ENCODE measurements at regions not wholly inside any gene's neighbourhood (a gene's known extent, or its start where the extent isn't known, plus 50 kb on each side); places are given as distances from the start of the nearest gene placed in this dataset.

DNA sequence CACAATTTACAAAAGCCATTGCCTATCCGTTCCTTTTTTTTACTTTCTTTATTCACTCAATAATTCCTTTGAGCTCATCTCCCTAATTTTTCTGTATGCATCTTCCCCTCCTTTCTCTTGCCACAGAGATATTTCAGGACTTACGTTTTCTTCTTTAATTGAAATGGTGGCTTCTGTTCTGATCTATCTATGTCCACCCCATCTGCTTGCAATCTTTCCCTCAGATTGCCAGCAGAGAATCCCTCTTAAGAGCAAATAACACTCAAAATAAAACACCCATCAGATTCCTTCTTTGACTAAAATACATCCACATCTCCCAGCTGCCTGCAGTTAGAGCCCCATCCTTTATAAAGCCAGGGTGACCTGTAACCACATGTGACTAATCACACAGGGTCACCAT lies 478.6 kb downstream of the EFNB2 start (continued):
- TF ChIP-seq, protein P1, sequence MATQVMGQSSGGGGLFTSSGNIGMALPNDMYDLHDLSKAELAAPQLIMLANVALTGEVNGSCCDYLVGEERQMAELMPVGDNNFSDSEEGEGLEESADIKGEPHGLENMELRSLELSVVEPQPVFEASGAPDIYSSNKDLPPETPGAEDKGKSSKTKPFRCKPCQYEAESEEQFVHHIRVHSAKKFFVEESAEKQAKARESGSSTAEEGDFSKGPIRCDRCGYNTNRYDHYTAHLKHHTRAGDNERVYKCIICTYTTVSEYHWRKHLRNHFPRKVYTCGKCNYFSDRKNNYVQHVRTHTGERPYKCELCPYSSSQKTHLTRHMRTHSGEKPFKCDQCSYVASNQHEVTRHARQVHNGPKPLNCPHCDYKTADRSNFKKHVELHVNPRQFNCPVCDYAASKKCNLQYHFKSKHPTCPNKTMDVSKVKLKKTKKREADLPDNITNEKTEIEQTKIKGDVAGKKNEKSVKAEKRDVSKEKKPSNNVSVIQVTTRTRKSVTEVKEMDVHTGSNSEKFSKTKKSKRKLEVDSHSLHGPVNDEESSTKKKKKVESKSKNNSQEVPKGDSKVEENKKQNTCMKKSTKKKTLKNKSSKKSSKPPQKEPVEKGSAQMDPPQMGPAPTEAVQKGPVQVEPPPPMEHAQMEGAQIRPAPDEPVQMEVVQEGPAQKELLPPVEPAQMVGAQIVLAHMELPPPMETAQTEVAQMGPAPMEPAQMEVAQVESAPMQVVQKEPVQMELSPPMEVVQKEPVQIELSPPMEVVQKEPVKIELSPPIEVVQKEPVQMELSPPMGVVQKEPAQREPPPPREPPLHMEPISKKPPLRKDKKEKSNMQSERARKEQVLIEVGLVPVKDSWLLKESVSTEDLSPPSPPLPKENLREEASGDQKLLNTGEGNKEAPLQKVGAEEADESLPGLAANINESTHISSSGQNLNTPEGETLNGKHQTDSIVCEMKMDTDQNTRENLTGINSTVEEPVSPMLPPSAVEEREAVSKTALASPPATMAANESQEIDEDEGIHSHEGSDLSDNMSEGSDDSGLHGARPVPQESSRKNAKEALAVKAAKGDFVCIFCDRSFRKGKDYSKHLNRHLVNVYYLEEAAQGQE (IDR thresholded peaks at IDR 0.05; ENCODE audit: unreplicated experiment), result no peak
- TF ChIP-seq CREB1 (CRISPR knock-in tag; IDR thresholded peaks at IDR 0.05; ENCODE audit: low read depth) (no peak), ZNF114 (CRISPR knock-in tag; IDR thresholded peaks at IDR 0.05) (no peak)

DNA sequence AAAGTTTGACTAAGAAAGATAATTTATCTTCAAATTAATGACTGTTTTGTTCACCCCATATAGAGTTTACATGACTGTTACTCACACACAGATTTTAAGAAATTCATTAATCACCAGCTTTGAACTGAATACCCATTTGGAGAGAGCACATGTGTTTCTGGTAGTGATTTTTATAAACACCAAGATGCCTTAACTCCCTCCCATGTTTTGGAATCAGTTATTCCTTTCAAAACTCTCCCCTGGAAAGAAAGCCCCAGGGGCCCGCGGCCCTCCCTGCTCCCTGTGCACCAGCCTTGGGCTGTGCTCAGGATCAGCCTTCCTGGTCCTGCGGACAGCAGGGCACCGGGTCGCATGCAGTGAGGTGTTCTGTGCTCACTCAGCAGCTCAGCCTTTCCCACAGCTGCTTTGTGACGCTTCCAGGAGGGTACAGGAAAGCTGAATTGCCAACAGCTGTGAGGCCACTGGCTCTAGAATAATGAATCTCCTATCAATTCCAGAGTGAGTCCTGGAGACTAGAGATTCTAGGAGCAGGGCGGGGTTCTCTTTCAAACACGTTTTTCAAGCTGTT lies 483.2 kb downstream of the EFNB2 start:
- no peaks in the 10 kb centered on the region for H3K4me1 ChIP-seq (ENCODE audit: insufficient read depth)
- no peak overlapping the region for H3K4me3 ChIP-seq
- H3K9me3 Mint-ChIP-seq, result no peaks in the 10 kb centered on the region
- H3K27me3 Mint-ChIP-seq (ENCODE audit: insufficient read depth, low read depth, poor library complexity), result no peaks in the 10 kb centered on the region
- no peak overlapping the region for H3K4me2 ChIP-seq
- H3K36me3 Mint-ChIP-seq (ENCODE audit: low read depth), result no peaks in the 10 kb centered on the region
- no peaks in the 10 kb centered on the region for H3K36me3 ChIP-seq (ENCODE audit: insufficient read depth)
- no peak overlapping the region for H3K4me3 Mint-ChIP-seq
- no peaks in the 10 kb centered on the region for H4K20me1 ChIP-seq (replicated peaks; ENCODE audit: insufficient read depth)
- ATAC-seq (peak; percentile 85), DNase-seq (ENCODE audit: low spot score) (peak; percentile 3)
- H3K27ac ChIP-seq (ENCODE audit: low read depth), result no peak overlapping the region
- no peak overlapping the region for H3K27ac Mint-ChIP-seq
- H3K4me1 Mint-ChIP-seq, result no peaks in the 10 kb centered on the region
- no peak overlapping the region for H2AFZ ChIP-seq
- 0 out of 2 replicates have a peak, but pooled peaks cover 3% of the 10 kb centered on the region for H3K9me2 ChIP-seq (ENCODE audit: insufficient read depth)
- H3F3A ChIP-seq (replicated peaks; ENCODE audit: low read depth), result no peaks in the 10 kb centered on the region
- H3K79me2 ChIP-seq (replicated peaks; ENCODE audit: insufficient read depth), result no peaks in the 10 kb centered on the region
- no peaks in the 10 kb centered on the region for H3K27me3 ChIP-seq (ENCODE audit: insufficient read depth)
- TF ChIP-seq STAT1 (IDR thresholded peaks at IDR 0.05; ENCODE audit: unreplicated experiment) (no peak), EZH2phosphoT487 (IDR thresholded peaks at IDR 0.05; ENCODE audit: unreplicated experiment) (no peak), JUNB (IDR thresholded peaks at IDR 0.05; ENCODE audit: unreplicated experiment) (no peak), ZNF331 (CRISPR knock-in tag; IDR thresholded peaks at IDR 0.05; ENCODE audit: low read depth) (no peak), ZNF114 (CRISPR knock-in tag; IDR thresholded peaks at IDR 0.05) (no peak), NANOG (IDR thresholded peaks at IDR 0.05; ENCODE audit: borderline replicate concordance) (no peak)
- TF ChIP-seq, protein P2, sequence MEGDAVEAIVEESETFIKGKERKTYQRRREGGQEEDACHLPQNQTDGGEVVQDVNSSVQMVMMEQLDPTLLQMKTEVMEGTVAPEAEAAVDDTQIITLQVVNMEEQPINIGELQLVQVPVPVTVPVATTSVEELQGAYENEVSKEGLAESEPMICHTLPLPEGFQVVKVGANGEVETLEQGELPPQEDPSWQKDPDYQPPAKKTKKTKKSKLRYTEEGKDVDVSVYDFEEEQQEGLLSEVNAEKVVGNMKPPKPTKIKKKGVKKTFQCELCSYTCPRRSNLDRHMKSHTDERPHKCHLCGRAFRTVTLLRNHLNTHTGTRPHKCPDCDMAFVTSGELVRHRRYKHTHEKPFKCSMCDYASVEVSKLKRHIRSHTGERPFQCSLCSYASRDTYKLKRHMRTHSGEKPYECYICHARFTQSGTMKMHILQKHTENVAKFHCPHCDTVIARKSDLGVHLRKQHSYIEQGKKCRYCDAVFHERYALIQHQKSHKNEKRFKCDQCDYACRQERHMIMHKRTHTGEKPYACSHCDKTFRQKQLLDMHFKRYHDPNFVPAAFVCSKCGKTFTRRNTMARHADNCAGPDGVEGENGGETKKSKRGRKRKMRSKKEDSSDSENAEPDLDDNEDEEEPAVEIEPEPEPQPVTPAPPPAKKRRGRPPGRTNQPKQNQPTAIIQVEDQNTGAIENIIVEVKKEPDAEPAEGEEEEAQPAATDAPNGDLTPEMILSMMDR (conservative IDR thresholded peaks at IDR 0.05; ENCODE audit: low read depth in 2 of 2), result no peak
- TF ChIP-seq, protein P1 (IDR thresholded peaks at IDR 0.05; ENCODE audit: unreplicated experiment), result no peak
- TF ChIP-seq, protein P3, sequence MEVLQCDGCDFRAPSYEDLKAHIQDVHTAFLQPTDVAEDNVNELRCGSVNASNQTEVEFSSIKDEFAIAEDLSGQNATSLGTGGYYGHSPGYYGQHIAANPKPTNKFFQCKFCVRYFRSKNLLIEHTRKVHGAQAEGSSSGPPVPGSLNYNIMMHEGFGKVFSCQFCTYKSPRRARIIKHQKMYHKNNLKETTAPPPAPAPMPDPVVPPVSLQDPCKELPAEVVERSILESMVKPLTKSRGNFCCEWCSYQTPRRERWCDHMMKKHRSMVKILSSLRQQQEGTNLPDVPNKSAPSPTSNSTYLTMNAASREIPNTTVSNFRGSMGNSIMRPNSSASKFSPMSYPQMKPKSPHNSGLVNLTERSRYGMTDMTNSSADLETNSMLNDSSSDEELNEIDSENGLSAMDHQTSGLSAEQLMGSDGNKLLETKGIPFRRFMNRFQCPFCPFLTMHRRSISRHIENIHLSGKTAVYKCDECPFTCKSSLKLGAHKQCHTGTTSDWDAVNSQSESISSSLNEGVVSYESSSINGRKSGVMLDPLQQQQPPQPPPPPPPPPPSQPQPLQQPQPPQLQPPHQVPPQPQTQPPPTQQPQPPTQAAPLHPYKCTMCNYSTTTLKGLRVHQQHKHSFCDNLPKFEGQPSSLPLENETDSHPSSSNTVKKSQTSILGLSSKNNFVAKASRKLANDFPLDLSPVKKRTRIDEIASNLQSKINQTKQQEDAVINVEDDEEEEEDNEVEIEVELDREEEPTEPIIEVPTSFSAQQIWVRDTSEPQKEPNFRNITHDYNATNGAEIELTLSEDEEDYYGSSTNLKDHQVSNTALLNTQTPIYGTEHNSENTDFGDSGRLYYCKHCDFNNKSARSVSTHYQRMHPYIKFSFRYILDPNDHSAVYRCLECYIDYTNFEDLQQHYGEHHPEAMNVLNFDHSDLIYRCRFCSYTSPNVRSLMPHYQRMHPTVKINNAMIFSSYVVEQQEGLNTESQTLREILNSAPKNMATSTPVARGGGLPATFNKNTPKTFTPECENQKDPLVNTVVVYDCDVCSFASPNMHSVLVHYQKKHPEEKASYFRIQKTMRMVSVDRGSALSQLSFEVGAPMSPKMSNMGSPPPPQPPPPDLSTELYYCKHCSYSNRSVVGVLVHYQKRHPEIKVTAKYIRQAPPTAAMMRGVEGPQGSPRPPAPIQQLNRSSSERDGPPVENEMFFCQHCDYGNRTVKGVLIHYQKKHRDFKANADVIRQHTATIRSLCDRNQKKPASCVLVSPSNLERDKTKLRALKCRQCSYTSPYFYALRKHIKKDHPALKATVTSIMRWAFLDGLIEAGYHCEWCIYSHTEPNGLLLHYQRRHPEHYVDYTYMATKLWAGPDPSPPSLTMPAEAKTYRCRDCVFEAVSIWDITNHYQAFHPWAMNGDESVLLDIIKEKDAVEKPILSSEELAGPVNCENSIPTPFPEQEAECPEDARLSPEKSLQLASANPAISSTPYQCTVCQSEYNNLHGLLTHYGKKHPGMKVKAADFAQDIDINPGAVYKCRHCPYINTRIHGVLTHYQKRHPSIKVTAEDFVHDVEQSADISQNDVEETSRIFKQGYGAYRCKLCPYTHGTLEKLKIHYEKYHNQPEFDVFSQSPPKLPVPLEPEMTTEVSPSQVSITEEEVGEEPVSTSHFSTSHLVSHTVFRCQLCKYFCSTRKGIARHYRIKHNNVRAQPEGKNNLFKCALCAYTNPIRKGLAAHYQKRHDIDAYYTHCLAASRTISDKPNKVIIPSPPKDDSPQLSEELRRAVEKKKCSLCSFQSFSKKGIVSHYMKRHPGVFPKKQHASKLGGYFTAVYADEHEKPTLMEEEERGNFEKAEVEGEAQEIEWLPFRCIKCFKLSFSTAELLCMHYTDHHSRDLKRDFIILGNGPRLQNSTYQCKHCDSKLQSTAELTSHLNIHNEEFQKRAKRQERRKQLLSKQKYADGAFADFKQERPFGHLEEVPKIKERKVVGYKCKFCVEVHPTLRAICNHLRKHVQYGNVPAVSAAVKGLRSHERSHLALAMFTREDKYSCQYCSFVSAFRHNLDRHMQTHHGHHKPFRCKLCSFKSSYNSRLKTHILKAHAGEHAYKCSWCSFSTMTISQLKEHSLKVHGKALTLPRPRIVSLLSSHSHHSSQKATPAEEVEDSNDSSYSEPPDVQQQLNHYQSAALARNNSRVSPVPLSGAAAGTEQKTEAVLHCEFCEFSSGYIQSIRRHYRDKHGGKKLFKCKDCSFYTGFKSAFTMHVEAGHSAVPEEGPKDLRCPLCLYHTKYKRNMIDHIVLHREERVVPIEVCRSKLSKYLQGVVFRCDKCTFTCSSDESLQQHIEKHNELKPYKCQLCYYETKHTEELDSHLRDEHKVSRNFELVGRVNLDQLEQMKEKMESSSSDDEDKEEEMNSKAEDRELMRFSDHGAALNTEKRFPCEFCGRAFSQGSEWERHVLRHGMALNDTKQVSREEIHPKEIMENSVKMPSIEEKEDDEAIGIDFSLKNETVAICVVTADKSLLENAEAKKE (CRISPR knock-in tag; IDR thresholded peaks at IDR 0.05), result no peak

All from GM23338 (cell line).